ENCODE measurements at regions not wholly inside any gene's neighbourhood (a gene's known extent, or its start where the extent isn't known, plus 50 kb on each side); places are given as distances from the start of the nearest gene placed in this dataset.

GRCh38 chr16:60563166-60563565 is 1473.1 kb downstream of the CDH8 start:
- no peak for DNase-seq (ENCODE audit: low read depth in 2 of 2)

GRCh38 chr16:60558936-60559335 is 1477.3 kb downstream of the CDH8 start:
- no peak for DNase-seq (ENCODE audit: low read depth in 2 of 2)

GRCh38 chr16:60553090-60553757 is 1483.0 kb downstream of the CDH8 start:
- DNase-seq (ENCODE audit: low read depth in 2 of 2) = no peak

GRCh38 chr16:60541535-60541934 is 1494.7 kb downstream of the CDH8 start:
- DNase-seq (ENCODE audit: low read depth in 2 of 2) = no peak

GRCh38 chr16:60510941-60511340 is 1525.3 kb downstream of the CDH8 start:
- DNase-seq (ENCODE audit: low read depth in 2 of 2) = no peak

- no peak for DNase-seq (ENCODE audit: low read depth in 2 of 2)
Observed at GRCh38 chr16:60510208-60510607, 1526.0 kb downstream of the CDH8 start.

- DNase-seq (ENCODE audit: low read depth in 2 of 2) = no peak
Observed at GRCh38 chr16:60491273-60491672, 1545.0 kb downstream of the CDH8 start.

GRCh38 chr16:60485872-60486489 is 1550.3 kb downstream of the CDH8 start:
- no peak for DNase-seq (ENCODE audit: low read depth in 2 of 2)

- DNase-seq (ENCODE audit: low read depth in 2 of 2) = no peak
Observed at GRCh38 chr16:60484901-60485300, 1551.3 kb downstream of the CDH8 start.

GRCh38 chr16:60481591-60481990 is 1554.6 kb downstream of the CDH8 start:
- no peak for DNase-seq (ENCODE audit: low read depth in 2 of 2)

GRCh38 chr16:60478810-60479209 is 1557.4 kb downstream of the CDH8 start:
- DNase-seq (ENCODE audit: low read depth in 2 of 2) = no peak

- DNase-seq (ENCODE audit: low read depth in 2 of 2) = no peak
Observed at GRCh38 chr16:60463986-60464385, 1572.3 kb downstream of the CDH8 start.

GRCh38 chr16:60459463-60459862 is 1576.8 kb downstream of the CDH8 start:
- DNase-seq (ENCODE audit: low read depth in 2 of 2) = no peak

- no peak for DNase-seq (ENCODE audit: low read depth in 2 of 2)
Observed at GRCh38 chr16:60458255-60458654, 1578.0 kb downstream of the CDH8 start.

GRCh38 chr16:60452646-60453045 is 1583.6 kb downstream of the CDH8 start:
- no peak for DNase-seq (ENCODE audit: low read depth in 2 of 2)

GRCh38 chr16:60438894-60439293 is 1597.3 kb downstream of the CDH8 start:
- DNase-seq (ENCODE audit: low read depth in 2 of 2) = no peak

GRCh38 chr16:60432472-60432871 is 1603.8 kb downstream of the CDH8 start:
- no peak for DNase-seq (ENCODE audit: low read depth in 2 of 2)

- no peak for DNase-seq (ENCODE audit: low read depth in 2 of 2)
Observed at GRCh38 chr16:60419859-60420258, 1616.4 kb downstream of the CDH8 start.

GRCh38 chr16:60414613-60415012 is 1621.6 kb downstream of the CDH8 start:
- DNase-seq (ENCODE audit: low read depth in 2 of 2) = no peak

- DNase-seq (ENCODE audit: low read depth in 2 of 2) = no peak
Observed at GRCh38 chr16:60413969-60414368, 1622.3 kb downstream of the CDH8 start.

GRCh38 chr16:60407606-60408005 is 1628.6 kb downstream of the CDH8 start:
- no peak for DNase-seq (ENCODE audit: low read depth in 2 of 2)

GRCh38 chr16:60407034-60407433 is 1629.2 kb downstream of the CDH8 start:
- no peak for DNase-seq (ENCODE audit: low read depth in 2 of 2)

GRCh38 chr16:60405286-60405685 is 1631.0 kb downstream of the CDH8 start:
- DNase-seq (ENCODE audit: low read depth in 2 of 2) = no peak

- DNase-seq (ENCODE audit: low read depth in 2 of 2) = no peak
Observed at GRCh38 chr16:60404401-60404800, 1631.8 kb downstream of the CDH8 start.
